SU-DHL-6 (cell line): ENCODE measurements at regions not wholly inside any gene's neighbourhood (a gene's known extent, or its start where the extent isn't known, plus 50 kb on each side); places are given as distances from the start of the nearest gene placed in this dataset.

Experiments used
- H2AFZ ChIP-seq: fragments of 200-600 bp; sonication (generic); 2 replicates; pipeline ENCODE4 v1.6.1; 2014; ENCODE audit warnings: low read depth, mild to moderate bottlenecking, moderate library complexity, mixed read lengths, antibody characterized with exemption, low read length; ENCODE audit not compliant: severe bottlenecking
- H3F3A ChIP-seq: fragments of 200-600 bp; shearing (Covaris generic); 2 replicates; pipeline ENCODE4 v1.6.0; 2016; ENCODE audit warnings: antibody characterized with exemption, mild to moderate bottlenecking; ENCODE audit not compliant: insufficient read depth
- H3K27ac ChIP-seq: fragments of 200-600 bp; sonication (generic); 2 replicates; pipeline ENCODE4 v1.5.1; 2016; ENCODE audit warnings: low read depth, mild to moderate bottlenecking, low read length, moderate library complexity, mixed read lengths
- H3K27me3 ChIP-seq: fragments of 200-600 bp; sonication (generic), shearing (Covaris generic); 2 replicates; pipeline ENCODE4 v1.6.0; 2014; ENCODE audit warnings: mild to moderate bottlenecking, low read length
- H3K36me3 ChIP-seq: fragments of 200-600 bp; sonication (generic); 2 replicates; pipeline ENCODE4 v1.6.1; 2014; ENCODE audit warnings: mild to moderate bottlenecking, low read length, mixed read lengths
- H3K4me2 ChIP-seq: fragments of 300-600, 200-600 bp; shearing (Covaris generic), sonication (generic); 2 replicates; pipeline ENCODE4 v1.6.0; 2014; ENCODE audit warnings: low read length, low read depth, mild to moderate bottlenecking; ENCODE audit not compliant: poor library complexity, severe bottlenecking
- H3K4me3 ChIP-seq: fragments of 200-600 bp; sonication (generic); 2 replicates; pipeline ENCODE4 v1.5.1; 2014; ENCODE audit warnings: antibody characterized with exemption, low read length, mild to moderate bottlenecking, mixed read lengths; ENCODE audit not compliant: insufficient read depth, poor library complexity, severe bottlenecking
- H3K79me2 ChIP-seq: fragments of 200-600 bp; sonication (generic); 2 replicates; pipeline ENCODE4 v1.6.1; 2014; ENCODE audit warnings: mild to moderate bottlenecking, low read length, moderate library complexity; ENCODE audit not compliant: insufficient read depth
- H3K9ac ChIP-seq: fragments of 200-600 bp; sonication (generic); 2 replicates; pipeline ENCODE4 v1.7.0; 2014; ENCODE audit warnings: mild to moderate bottlenecking, low read length
- H3K9me2 ChIP-seq: fragments of 200-600 bp; sonication (generic); replicated peaks from 2 replicates; pipeline ENCODE4 v1.6.1; 2014; ENCODE audit warnings: low read length; ENCODE audit not compliant: insufficient read depth
- H3K9me3 ChIP-seq: fragments of 200-600 bp; sonication (generic); 2 replicates; pipeline ENCODE4 v1.6.1; 2014; ENCODE audit warnings: low read length, mixed read lengths; ENCODE audit not compliant: insufficient read depth
- H4K20me1 ChIP-seq: fragments of 200-600 bp; sonication (generic); 2 replicates; pipeline ENCODE4 v1.6.1; 2014; ENCODE audit warnings: low read depth, mild to moderate bottlenecking, antibody characterized with exemption, low read length, moderate library complexity, mixed read lengths
- EZH2phosphoT487 ChIP-seq: fragments of 200-600 bp; sonication (generic), shearing (Covaris generic); conservative IDR thresholded peaks from 2 replicates; pipeline ENCODE4 v1.6.1; 2018; ENCODE audit warnings: mild to moderate bottlenecking, antibody characterized with exemption, low read length, moderate library complexity, mixed read lengths
- TF ChIP-seq, protein P1 (sequence below): fragments of 200-600 bp; sonication (generic); IDR thresholded peaks from one replicate; pipeline ENCODE4 v1.5.1; 2017; ENCODE audit warnings: antibody characterized with exemption, mild to moderate bottlenecking, low read length, moderate library complexity; ENCODE audit not compliant: insufficient read depth, poor library complexity, severe bottlenecking

DNA sequence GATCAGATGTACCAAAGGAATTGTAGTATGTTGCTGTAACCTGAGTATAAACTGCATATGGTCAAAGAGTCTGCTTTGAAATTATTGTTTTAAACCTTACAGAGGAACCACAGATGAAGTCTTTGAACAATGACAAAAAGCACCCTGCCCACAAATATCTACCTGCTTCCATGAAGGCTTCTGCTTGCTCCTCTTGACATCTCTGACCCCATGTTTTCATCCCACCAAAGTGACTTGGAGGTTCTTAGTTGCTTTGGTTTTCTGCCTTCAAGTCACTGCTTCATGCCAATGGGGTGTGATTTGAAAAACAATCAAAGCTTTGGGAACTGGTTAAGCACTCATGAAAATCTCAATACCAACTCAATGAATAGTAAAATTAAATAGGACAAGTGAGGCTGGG, 194.6 kb upstream of the ACTBL2 start:
- no peaks in the 10 kb centered on the region for H3K27me3 ChIP-seq
- no peaks in the 10 kb centered on the region for H3K79me2 ChIP-seq
- H3K36me3 ChIP-seq = no peaks in the 10 kb centered on the region
- no peak overlapping the region for H3K4me3 ChIP-seq
- H3K9me3 ChIP-seq = no peaks in the 10 kb centered on the region
- no peak for TF ChIP-seq EZH2phosphoT487
- TF ChIP-seq, protein P1, sequence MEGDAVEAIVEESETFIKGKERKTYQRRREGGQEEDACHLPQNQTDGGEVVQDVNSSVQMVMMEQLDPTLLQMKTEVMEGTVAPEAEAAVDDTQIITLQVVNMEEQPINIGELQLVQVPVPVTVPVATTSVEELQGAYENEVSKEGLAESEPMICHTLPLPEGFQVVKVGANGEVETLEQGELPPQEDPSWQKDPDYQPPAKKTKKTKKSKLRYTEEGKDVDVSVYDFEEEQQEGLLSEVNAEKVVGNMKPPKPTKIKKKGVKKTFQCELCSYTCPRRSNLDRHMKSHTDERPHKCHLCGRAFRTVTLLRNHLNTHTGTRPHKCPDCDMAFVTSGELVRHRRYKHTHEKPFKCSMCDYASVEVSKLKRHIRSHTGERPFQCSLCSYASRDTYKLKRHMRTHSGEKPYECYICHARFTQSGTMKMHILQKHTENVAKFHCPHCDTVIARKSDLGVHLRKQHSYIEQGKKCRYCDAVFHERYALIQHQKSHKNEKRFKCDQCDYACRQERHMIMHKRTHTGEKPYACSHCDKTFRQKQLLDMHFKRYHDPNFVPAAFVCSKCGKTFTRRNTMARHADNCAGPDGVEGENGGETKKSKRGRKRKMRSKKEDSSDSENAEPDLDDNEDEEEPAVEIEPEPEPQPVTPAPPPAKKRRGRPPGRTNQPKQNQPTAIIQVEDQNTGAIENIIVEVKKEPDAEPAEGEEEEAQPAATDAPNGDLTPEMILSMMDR = no peak
- H3K9ac ChIP-seq = no peak overlapping the region
- H3K9me2 ChIP-seq = no peaks in the 10 kb centered on the region
- no peaks in the 10 kb centered on the region for H4K20me1 ChIP-seq
- H3K4me2 ChIP-seq = no peak overlapping the region
- H3F3A ChIP-seq = no peaks in the 10 kb centered on the region
- H2AFZ ChIP-seq = no peak overlapping the region
- H3K27ac ChIP-seq = no peak overlapping the region

DNA sequence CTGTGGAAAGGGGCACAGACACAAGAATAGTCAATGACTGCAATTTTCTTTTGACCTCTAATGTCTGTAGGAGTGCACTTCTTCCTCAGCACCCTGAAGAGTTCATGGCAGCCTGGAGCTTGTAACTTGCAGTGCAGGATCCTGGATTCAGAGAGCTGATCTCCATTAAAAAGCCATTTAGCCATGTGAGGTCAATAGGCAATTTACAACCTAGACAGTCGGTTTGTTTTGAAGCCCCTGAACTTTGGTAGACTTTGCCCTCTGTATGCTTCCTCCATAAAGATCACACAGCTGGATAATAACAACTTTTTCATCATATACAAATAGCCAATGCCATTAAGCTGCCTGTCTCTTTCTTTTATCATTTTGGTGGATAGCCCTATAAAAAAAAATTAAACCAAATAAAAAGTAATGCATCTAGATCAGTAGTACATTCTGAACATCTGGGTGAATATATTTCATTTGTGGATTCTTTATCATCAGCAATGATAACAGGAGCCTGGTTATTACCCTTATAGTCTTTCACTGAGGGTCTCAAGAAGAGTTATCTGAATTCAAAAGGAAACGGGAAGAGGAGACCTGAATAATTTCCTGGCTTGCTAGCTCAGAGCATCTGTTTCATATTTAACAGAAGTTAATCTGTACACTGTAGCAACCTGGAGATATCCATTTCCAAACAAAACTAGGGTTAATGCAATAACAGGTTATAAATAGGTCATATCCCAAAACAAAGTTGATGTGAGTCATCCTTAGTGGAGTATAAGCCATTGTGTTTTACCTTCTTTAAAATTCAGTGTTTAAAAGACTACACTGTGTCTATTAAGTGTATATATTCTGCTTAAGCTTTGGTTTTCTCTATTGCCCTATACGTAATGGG, 193.8 kb upstream of the ACTBL2 start:
- no peak for TF ChIP-seq EZH2phosphoT487
- TF ChIP-seq, protein P1 = no peak
- Histone ChIP-seq H3F3A (no peaks in the 10 kb centered on the region), H3K4me2 (no peak overlapping the region), H3K9ac (no peak overlapping the region), H3K4me3 (no peak overlapping the region), H4K20me1 (no peaks in the 10 kb centered on the region), H3K27me3 (no peaks in the 10 kb centered on the region), H3K9me2 (no peaks in the 10 kb centered on the region), H3K9me3 (no peaks in the 10 kb centered on the region), H2AFZ (no peak overlapping the region), H3K79me2 (no peaks in the 10 kb centered on the region), H3K36me3 (no peaks in the 10 kb centered on the region), H3K27ac (no peak overlapping the region)

DNA sequence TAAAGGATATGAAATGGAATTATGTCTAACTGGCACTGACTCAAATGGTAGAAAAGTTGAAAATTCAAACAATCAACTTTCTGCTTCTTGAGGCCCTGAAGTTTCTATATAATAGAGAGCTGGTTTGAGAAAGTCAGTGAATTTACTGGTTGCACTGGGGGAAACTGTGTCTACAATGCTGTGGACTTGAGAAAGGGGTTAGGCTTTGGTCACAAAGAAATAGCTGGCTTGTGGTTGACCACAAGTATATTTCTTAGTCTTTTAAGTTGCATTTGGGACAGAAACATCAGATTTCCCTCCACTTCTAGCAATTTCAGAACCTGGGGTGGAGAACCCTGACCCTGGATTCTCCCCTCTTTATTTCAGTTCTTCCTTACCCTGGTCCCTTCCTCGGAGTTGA, 192.6 kb upstream of the ACTBL2 start:
- H3K27me3 ChIP-seq = no peaks in the 10 kb centered on the region
- H3K36me3 ChIP-seq = no peaks in the 10 kb centered on the region
- H3F3A ChIP-seq = no peaks in the 10 kb centered on the region
- H3K4me3 ChIP-seq = no peak overlapping the region
- no peaks in the 10 kb centered on the region for H4K20me1 ChIP-seq
- H3K9me3 ChIP-seq = no peaks in the 10 kb centered on the region
- TF ChIP-seq EZH2phosphoT487 = no peak
- TF ChIP-seq, protein P1 = no peak
- H3K9ac ChIP-seq = no peak overlapping the region
- H3K9me2 ChIP-seq = no peaks in the 10 kb centered on the region
- no peaks in the 10 kb centered on the region for H3K79me2 ChIP-seq
- no peak overlapping the region for H3K27ac ChIP-seq
- H2AFZ ChIP-seq = no peak overlapping the region
- no peak overlapping the region for H3K4me2 ChIP-seq
